ENCODE measurements at regions not wholly inside any gene's neighbourhood (a gene's known extent, or its start where the extent isn't known, plus 50 kb on each side); places are given as distances from the start of the nearest gene placed in this dataset.

DNA sequence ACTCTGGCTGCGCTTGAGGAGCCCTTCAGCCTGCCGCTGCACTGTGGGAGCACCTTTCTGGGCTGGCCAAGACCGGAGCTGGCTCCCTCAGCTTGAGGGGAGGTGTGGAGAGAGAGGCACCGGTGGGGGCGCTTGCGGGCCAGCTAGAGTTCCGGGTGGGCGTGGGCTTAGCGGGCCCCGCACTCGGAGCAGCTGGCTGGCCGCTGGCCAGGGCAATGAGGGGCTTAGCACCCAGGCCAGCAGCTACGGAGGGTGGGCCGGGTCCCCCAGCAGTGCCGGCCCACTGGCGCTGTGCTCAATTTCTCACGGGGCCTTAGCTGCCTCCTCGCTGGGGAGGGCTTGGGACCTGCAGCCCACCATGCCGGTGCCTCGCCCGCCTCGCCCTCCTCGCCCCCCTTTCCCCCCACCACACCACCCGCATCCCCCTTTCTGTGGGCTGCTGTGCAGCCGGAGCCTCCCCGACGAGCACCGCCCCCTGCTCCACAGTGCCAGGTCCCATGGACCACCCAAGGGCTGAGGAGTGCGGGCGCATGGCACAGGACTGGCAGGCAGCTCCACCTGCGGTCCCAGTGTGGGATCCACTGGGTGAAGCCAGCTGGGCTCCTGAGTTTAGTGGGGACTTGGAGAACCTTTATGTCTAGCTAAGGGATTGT, 954.5 kb downstream of the DTWD2 start:
- intact Hi-C loops (cut with micrococcal nuclease; ENCODE audit: unreplicated experiment) = no loop called here
- CTCF ChIA-PET (ENCODE audit: unreplicated experiment) = interaction anchor here (0.6 kb wide), 1 partner anchor 487 kb away, joined by 6 read pairs; no protein-coding TSS in a partner anchor
- no TSS peak for BruUV-seq (replicated peaks)

DNA sequence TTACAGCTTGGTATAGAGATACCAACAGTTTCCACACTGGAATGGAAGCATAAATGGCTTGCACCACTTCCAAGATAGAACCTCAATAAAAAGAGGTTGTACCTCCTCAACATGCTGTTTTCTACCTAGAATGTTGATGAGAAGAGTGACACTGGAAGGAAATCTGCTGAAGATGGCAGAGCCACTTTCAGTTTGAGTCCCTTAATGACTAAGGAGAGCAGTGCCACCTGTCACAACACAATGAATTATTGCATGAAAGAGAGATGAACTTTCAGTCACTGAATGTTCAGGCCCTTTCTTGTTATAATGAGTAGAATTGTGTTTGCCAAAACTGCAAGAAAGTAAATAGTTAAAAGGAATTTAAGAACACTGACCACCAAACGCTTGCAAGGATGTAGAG, 958.5 kb downstream of the DTWD2 start:
- no peaks in the 10 kb centered on the region for H3K36me3 ChIP-seq (ENCODE audit: insufficient read depth, low read length)
- ChIA-PET POLR2A (no interaction called here), CTCF (ENCODE audit: unreplicated experiment) (no interaction called here)
- BruUV-seq (replicated peaks) = no TSS peak
- no peak for DNase-seq (ENCODE audit: low spot score)
- no peak overlapping the region for H3K27ac ChIP-seq (ENCODE audit: low read depth, low read length, poor library complexity, severe bottlenecking)
- H3K79me2 ChIP-seq (ENCODE audit: insufficient read depth, low read depth, low read length) = no peaks in the 10 kb centered on the region
- no peaks in the 10 kb centered on the region for H3K4me1 ChIP-seq (ENCODE audit: insufficient read depth, low read length, poor library complexity, severe bottlenecking)
- H4K20me1 ChIP-seq (ENCODE audit: insufficient read depth, low read length) = no peaks in the 10 kb centered on the region
- TF ChIP-seq, protein P1, sequence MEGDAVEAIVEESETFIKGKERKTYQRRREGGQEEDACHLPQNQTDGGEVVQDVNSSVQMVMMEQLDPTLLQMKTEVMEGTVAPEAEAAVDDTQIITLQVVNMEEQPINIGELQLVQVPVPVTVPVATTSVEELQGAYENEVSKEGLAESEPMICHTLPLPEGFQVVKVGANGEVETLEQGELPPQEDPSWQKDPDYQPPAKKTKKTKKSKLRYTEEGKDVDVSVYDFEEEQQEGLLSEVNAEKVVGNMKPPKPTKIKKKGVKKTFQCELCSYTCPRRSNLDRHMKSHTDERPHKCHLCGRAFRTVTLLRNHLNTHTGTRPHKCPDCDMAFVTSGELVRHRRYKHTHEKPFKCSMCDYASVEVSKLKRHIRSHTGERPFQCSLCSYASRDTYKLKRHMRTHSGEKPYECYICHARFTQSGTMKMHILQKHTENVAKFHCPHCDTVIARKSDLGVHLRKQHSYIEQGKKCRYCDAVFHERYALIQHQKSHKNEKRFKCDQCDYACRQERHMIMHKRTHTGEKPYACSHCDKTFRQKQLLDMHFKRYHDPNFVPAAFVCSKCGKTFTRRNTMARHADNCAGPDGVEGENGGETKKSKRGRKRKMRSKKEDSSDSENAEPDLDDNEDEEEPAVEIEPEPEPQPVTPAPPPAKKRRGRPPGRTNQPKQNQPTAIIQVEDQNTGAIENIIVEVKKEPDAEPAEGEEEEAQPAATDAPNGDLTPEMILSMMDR (conservative IDR thresholded peaks at IDR 0.05; ENCODE audit: low read length) = no peak
- no peak for TF ChIP-seq EZH2phosphoT487 (IDR thresholded peaks at IDR 0.05; ENCODE audit: borderline replicate concordance, low read depth, low read length)
- no peaks in the 10 kb centered on the region for H3K9me3 ChIP-seq (ENCODE audit: low read length)
- no peak overlapping the region for H3K4me3 ChIP-seq (ENCODE audit: low read depth, low read length, poor library complexity, severe bottlenecking)
- no peaks in the 10 kb centered on the region for H3K9me2 ChIP-seq (ENCODE audit: insufficient read depth, low read length)
- no peak overlapping the region for H3K4me2 ChIP-seq (ENCODE audit: low read length)
- intact Hi-C loops (cut with micrococcal nuclease; ENCODE audit: unreplicated experiment) = no loop called here
- H2AFZ ChIP-seq (ENCODE audit: low read length) = no peak overlapping the region

More for the DNA sequence above, 954.5 kb downstream of the DTWD2 start:
- H4K20me1 ChIP-seq (ENCODE audit: insufficient read depth, low read length) = no peaks in the 10 kb centered on the region
- H3K4me3 ChIP-seq (ENCODE audit: low read depth, low read length, poor library complexity, severe bottlenecking) = no peak overlapping the region
- H3K4me1 ChIP-seq (ENCODE audit: insufficient read depth, low read length, poor library complexity, severe bottlenecking) = no peaks in the 10 kb centered on the region
- H3K79me2 ChIP-seq (ENCODE audit: insufficient read depth, low read depth, low read length) = no peaks in the 10 kb centered on the region
- POLR2A ChIA-PET = interaction anchor here (0.7 to 1.3 kb wide), 2 partner anchors 10 to 21 kb away, joined by 3 to 4 read pairs; no protein-coding TSS in a partner anchor
- H3K27ac ChIP-seq (ENCODE audit: low read depth, low read length, poor library complexity, severe bottlenecking) = no peak overlapping the region
- H3K9me2 ChIP-seq (ENCODE audit: insufficient read depth, low read length) = no peaks in the 10 kb centered on the region
- no peak overlapping the region for H2AFZ ChIP-seq (ENCODE audit: low read length)
- TF ChIP-seq, protein P1 (conservative IDR thresholded peaks at IDR 0.05; ENCODE audit: low read length) = no peak
- no peak for TF ChIP-seq EZH2phosphoT487 (IDR thresholded peaks at IDR 0.05; ENCODE audit: borderline replicate concordance, low read depth, low read length)
- no peak overlapping the region for H3K4me2 ChIP-seq (ENCODE audit: low read length)
- no peaks in the 10 kb centered on the region for H3K36me3 ChIP-seq (ENCODE audit: insufficient read depth, low read length)
- no peak for DNase-seq (ENCODE audit: low spot score)
- H3K9me3 ChIP-seq (ENCODE audit: low read length) = no peaks in the 10 kb centered on the region

DNA sequence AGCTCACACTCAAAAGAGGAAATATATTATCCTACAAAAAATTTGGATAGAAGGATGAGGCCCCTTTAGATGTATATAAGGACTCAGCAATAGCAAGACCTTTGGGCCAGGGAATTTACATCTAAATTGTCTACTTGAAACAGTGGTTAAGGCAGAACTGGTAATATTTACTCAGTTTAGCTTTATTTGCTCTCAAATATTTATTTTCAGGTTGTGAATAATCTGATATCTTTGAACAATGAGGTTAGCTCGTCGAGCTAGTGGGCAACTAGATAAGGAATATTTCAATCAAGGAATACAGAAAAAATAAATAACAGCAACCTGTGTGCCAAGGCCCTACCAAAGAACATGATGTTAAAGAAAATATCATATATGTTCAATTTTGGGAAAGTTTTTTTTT, 966.3 kb downstream of the DTWD2 start:
- CTCF ChIA-PET (ENCODE audit: unreplicated experiment) = no interaction called here
- Histone ChIP-seq H3K9me3 (ENCODE audit: low read length) (no peaks in the 10 kb centered on the region), H3K27ac (ENCODE audit: low read depth, low read length, poor library complexity, severe bottlenecking) (no peak overlapping the region), H3K36me3 (ENCODE audit: insufficient read depth, low read length) (no peaks in the 10 kb centered on the region), H3K79me2 (ENCODE audit: insufficient read depth, low read depth, low read length) (no peaks in the 10 kb centered on the region), H3K4me2 (ENCODE audit: low read length) (no peak overlapping the region), H4K20me1 (ENCODE audit: insufficient read depth, low read length) (no peaks in the 10 kb centered on the region), H2AFZ (ENCODE audit: low read length) (no peak overlapping the region), H3K4me1 (ENCODE audit: insufficient read depth, low read length, poor library complexity, severe bottlenecking) (no peaks in the 10 kb centered on the region), H3K9me2 (ENCODE audit: insufficient read depth, low read length) (no peaks in the 10 kb centered on the region), H3K4me3 (ENCODE audit: low read depth, low read length, poor library complexity, severe bottlenecking) (no peak overlapping the region)
- no peak for DNase-seq (ENCODE audit: low spot score)
- POLR2A ChIA-PET = interaction anchor here (0.9 kb wide), 1 partner anchor 82 kb away, joined by 3 read pairs; no protein-coding TSS in a partner anchor
- no TSS peak for BruUV-seq (replicated peaks)
- no peak for TF ChIP-seq EZH2phosphoT487 (IDR thresholded peaks at IDR 0.05; ENCODE audit: borderline replicate concordance, low read depth, low read length)
- TF ChIP-seq, protein P1 (conservative IDR thresholded peaks at IDR 0.05; ENCODE audit: low read length) = no peak
- intact Hi-C loops (cut with micrococcal nuclease; ENCODE audit: unreplicated experiment) = no loop called here
